ENCODE measurements at regions not wholly inside any gene's neighbourhood (a gene's known extent, or its start where the extent isn't known, plus 50 kb on each side); places are given as distances from the start of the nearest gene placed in this dataset.

DNA sequence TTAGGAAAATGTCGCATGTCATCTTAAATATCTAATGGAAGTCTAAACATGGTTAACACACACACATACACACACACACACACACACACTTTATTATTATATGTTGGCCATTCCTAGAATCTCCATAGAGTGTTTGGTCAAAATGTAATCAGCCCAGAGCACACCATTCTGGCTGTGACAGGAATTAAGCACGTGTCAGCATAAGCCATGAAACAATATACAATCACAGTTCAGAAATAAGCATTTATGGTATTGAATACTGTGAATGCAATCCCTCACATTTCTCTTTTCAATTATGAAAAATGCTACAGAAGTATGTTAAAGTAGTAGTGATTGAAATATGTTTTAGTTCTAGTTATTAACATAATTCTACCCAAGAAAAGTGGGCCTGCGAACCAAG is 611.6 kb downstream of the PRELID2 start:
- no peak for DNase-seq (ENCODE audit: low read depth in 2 of 3, low spot score in 2 of 3)

DNA sequence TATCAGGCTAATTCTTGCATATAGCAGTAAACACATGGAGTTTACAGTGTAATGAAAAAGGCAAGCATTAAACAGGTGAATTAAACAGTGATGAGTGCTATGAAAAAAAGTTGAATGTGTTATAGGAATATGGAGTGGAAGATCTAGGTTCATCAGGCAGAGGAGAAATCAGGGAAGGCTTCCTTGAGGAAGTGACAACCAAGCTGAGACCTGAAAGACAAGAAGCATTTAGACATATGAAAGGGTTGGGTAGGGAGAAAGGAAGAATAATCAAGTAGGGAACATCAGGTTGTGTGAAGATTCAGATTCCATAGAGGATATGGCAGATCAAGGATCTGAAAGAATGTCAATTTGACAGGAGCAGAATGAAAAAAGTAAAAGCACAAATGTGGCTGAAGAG is 612.5 kb downstream of the PRELID2 start:
- DNase-seq (ENCODE audit: low read depth in 2 of 3, low spot score in 2 of 3), result no peak

- no peak for DNase-seq (ENCODE audit: low read depth in 2 of 3, low spot score in 2 of 3)
Measured at GRCh38 chr5:145221416-145221815, 613.7 kb downstream of the PRELID2 start.

DNA sequence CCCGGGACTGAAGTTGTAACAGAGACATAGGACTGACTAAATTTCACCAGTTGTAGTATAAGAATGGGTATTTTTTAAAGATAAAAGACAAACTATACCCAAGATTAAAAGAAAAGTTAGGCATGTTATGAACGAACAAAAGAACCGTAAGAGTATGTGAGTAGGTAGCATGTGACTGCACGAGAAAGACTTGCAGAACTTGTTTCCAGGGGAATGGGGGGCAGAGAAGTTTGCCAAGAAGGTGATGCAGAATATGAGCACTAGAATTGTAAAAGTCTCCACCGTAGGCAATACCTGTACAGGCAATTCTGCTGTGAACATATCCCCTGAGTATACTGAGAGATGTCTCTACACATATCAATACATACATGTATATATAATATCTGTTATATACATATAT is 614.7 kb downstream of the PRELID2 start:
- DNase-seq (ENCODE audit: low read depth in 2 of 3, low spot score in 2 of 3), result no peak

GRCh38 chr5:145218982-145219381 is 616.2 kb downstream of the PRELID2 start:
- DNase-seq (ENCODE audit: low read depth in 2 of 3, low spot score in 2 of 3), result no peak

DNA sequence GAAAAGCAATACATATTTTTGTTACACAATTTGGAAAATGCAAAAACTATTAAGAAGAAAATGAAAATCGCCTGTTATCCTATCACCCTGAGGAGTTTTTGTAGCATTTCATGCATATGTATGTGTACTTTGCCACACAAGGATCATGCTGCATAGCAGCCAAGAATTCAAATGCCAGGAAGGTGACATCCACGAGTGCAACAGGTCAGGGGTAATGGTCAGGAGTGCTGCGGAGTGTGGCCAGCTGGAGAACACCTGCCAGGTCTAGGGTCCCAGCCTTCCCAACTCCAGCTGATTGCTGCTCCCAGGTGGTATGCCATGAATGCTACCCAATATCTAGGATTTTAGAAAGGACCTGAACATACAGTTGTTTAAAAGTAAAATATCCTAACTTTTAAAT is 617.1 kb downstream of the PRELID2 start:
- no peak for DNase-seq (ENCODE audit: low read depth in 2 of 3, low spot score in 2 of 3)

GRCh38 chr5:145210020-145210419 is 625.1 kb downstream of the PRELID2 start:
- no peak for DNase-seq (ENCODE audit: low read depth in 2 of 3, low spot score in 2 of 3)

- DNase-seq (ENCODE audit: low read depth in 2 of 3, low spot score in 2 of 3), result no peak
Measured at GRCh38 chr5:145205546-145205945, 629.6 kb downstream of the PRELID2 start.

- DNase-seq (ENCODE audit: low read depth in 2 of 3, low spot score in 2 of 3), result no peak
Measured at GRCh38 chr5:145204743-145205142, 630.4 kb downstream of the PRELID2 start.

GRCh38 chr5:145203193-145203592 is 631.9 kb downstream of the PRELID2 start:
- DNase-seq (ENCODE audit: low read depth in 2 of 3, low spot score in 2 of 3), result no peak

- no peak for DNase-seq (ENCODE audit: low read depth in 2 of 3, low spot score in 2 of 3)
Measured at GRCh38 chr5:145198525-145199260, 636.4 kb downstream of the PRELID2 start.

DNA sequence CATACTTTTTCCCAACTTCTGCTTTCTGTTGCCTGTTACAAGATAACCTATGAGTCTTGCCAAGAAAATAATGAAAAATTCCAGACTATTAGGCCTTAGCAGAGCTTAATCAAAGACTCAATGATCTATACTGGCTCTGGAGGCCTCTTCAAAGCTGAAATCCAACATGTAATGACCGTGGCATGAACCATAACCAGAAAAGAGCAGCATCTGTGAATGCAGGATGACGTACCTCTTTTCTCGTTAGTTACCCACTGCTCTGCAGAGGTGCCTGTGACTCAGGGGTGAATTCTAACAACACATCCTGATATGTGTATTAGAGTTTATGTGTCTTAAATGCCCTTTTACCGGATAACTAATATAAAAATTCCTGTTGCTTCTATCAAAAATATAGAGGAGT is 645.4 kb downstream of the PRELID2 start:
- no peak for DNase-seq (ENCODE audit: low read depth in 2 of 3, low spot score in 2 of 3)

- no peak for DNase-seq (ENCODE audit: low read depth in 2 of 3, low spot score in 2 of 3)
Measured at GRCh38 chr5:145180371-145180770, 654.8 kb downstream of the PRELID2 start.

DNA sequence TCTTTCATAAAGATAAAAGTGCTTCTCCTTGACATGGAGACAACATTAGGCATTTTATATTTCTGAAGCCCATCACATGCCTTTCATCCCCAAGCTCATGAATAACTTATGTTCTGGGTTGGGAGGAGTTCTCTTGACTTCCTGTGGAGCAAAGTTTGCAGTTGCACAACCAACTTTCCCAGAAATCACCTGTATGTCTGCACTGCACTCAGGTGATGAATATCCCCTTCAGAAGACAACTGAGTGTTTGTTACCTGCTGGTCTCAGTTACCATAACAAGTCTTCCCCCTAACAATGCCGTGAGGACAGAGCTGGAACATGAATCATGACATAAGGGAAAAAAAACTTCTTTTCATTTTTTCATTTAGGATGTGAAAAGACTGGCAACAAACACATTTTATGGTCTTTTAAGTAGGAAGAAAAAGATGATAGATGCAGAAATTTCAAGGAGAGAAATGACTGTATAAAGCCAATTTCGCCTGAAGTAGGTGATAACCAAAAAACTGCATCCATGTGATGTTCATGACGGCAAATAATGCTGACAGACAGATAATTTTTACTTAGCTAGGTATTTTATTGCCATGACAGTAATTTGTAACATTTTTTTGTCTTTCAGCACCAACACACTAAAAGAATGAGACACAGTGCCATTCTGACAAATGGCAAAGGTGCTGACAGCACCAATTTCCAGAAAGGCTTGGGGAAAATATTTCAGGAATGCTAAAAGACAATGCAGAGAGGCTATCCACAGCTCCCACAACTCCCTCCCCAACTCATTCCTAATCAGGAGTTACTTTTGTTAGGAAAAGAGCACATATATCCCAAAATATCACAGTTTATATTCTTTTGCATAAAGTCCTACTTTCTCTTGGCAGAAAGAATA is 656.3 kb downstream of the PRELID2 start:
- DNase-seq (ENCODE audit: low read depth in 2 of 3, low spot score in 2 of 3), result no peak

GRCh38 chr5:145176041-145176440 is 659.1 kb downstream of the PRELID2 start:
- no peak for DNase-seq (ENCODE audit: low read depth in 2 of 3, low spot score in 2 of 3)

GRCh38 chr5:145166110-145166509 is 669.0 kb downstream of the PRELID2 start:
- DNase-seq (ENCODE audit: low read depth in 2 of 3, low spot score in 2 of 3), result no peak

- DNase-seq (ENCODE audit: low read depth in 2 of 3, low spot score in 2 of 3), result no peak
Measured at GRCh38 chr5:145163876-145164275, 671.3 kb downstream of the PRELID2 start.

GRCh38 chr5:145162626-145163025 is 672.5 kb downstream of the PRELID2 start:
- no peak for DNase-seq (ENCODE audit: low read depth in 2 of 3, low spot score in 2 of 3)

- no peak for DNase-seq (ENCODE audit: low read depth in 2 of 3, low spot score in 2 of 3)
Measured at GRCh38 chr5:145161391-145161790, 673.8 kb downstream of the PRELID2 start.

DNA sequence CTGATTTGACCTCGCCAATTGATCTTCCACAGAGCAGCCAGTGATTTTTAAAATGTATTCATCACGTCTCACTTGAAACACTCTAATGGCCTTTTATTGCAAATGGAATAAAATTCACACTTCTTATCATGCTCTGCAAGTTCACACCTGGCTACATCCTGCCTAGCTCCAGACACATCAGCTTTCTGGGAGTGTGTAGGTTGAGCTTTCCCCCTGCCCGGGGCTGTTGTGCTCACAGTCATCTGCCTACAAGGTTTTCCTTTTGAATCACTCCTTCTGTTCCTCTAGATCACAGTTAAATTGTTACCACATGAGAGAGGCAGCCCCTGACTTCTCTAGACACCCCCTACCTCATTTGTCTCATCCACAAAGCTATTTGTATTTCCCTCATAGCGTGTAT is 674.5 kb downstream of the PRELID2 start:
- no peak for DNase-seq (ENCODE audit: low read depth in 2 of 3, low spot score in 2 of 3)

- no peak for DNase-seq (ENCODE audit: low read depth in 2 of 3, low spot score in 2 of 3)
Measured at GRCh38 chr5:145158730-145159129, 676.4 kb downstream of the PRELID2 start.

DNA sequence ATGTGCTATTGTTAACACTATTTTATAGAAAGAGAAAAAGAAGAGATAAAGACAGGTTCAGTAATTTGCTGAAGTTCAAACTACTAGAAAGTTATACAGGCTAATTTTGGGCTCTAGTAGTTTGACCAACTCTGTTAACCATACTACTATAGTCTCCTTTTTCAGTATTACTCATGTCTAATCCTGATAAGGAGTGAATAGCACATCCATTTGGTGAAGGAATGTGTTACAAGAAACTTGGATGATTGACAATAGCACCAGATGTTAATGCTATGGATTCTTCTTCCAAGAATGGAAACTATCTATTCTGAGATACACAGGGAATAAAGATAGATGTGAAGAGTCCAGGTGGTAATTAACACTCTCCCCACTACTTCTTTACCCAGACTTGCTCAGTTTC is 677.3 kb downstream of the PRELID2 start:
- DNase-seq (ENCODE audit: low read depth in 2 of 3, low spot score in 2 of 3), result no peak

Data from hematopoietic multipotent progenitor cell (in vitro differentiated cells).